GM19468 (cell line): ENCODE measurements at regions not wholly inside any gene's neighbourhood (a gene's known extent, or its start where the extent isn't known, plus 50 kb on each side); places are given as distances from the start of the nearest gene placed in this dataset.
"Not testable (repeated sequence)": the region's sequence is repeated elsewhere in the genome, so short reads cannot be mapped to it uniquely, and the experiment has no call there.

Source experiments
- ATAC-seq: cut with Tn5 transposase; IDR thresholded peaks from one replicate; pipeline ENCODE4 v1.9.1; 2021; ENCODE audit warnings: mild to moderate bottlenecking, moderate library complexity, moderate number of reproducible peaks; ENCODE audit not compliant: unreplicated experiment; ENCODE audit errors: extremely low read depth

- ATAC-seq = no peak
Observed at GRCh38 chr15:62307551-62307950, 142.5 kb upstream of the C2CD4B start.

- no peak for ATAC-seq
Observed at GRCh38 chr15:62316413-62317060, 151.5 kb upstream of the C2CD4B start.

DNA sequence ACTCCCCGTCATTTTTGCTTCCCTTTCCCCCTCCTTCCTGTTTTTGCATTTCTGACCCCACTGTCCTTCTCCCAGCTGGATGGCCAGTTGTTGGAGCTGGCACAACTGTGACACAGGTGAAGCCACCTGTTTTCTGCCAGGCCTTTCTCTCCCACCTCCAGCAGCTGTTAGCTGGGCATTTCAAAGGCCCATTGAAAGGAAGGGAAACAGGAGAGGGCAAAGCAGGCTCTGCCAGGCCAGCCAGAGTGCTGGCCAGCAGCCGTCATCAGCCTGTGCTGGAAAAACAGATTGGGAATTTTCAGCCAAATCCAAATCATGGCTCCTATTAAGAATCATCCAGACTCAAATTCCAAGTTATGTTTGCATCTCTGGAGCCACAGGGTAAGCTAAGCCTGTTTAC lies 155.2 kb upstream of the C2CD4B start:
- no peak for ATAC-seq

DNA sequence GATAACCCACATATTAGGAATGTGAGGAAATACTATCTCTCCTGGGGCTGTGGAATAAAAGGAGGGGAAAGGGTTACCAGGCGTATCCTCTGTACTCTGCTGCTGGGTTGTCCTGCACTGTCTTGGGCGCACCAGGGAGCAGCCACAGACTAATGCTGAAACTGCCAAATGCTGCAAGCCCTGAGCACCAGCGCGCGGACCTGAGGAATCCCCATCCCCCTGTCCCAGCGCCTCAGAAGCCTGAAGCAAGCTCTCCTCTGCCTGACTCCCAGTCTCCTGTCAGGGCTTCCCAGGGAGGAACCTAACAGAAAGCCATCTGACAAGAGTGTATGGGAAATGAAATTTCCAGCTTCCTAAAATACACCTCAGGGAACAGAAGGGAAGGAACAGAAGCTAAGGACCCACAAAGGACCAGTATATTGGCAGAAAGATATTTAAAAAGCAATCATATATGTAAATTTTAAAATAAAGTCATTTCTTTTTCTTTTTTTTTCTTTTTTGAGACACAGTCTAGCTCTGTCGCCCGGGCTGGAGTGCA lies 158.3 kb upstream of the C2CD4B start:
- no peak for ATAC-seq

GRCh38 chr15:62324382-62324781 lies 159.3 kb upstream of the C2CD4B start:
- no peak for ATAC-seq

DNA sequence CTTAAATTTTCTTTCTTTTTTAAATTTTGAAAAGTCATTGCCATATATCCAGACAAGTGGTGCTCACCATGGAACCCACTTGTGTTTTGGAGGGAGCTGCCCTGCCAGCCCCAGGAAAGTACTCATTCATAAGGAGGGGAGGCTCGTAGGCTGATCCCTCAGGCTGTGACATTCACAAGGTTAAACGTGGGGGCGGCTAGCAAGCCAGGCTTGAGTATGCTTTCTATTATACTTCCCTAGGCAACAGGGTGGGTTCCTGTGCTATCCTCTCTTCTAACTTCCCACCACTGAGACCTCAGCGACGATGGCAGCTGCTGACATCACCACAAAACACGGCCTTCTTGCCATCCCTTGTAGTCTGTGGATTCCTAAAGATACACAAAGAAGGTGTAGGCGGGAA lies 160.5 kb upstream of the C2CD4B start:
- ATAC-seq = no peak

DNA sequence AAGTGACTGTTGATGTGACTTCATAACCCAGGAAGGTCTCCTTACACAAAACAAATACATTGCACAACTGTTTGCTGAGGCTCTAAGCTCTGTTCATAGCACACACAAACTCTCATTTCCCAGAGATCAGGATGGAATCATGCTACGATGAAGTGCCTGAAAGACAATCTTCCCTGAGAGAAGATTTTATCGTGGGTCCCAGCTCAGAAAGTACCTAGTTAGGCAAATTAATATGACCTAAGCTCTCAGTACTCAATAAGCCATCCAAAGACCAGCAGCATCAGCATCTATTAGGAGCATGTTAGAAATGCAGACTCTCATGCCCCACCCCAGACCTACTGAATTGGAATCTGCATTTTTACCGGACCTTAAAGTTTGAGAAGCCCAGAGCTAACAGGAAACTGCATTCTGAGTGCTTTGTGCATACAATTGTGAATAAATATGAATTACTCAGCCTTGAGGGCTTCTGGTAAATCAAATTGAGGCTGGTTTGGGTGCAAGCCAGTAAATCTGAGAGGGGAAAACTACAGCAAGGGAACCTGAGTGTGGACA lies 161.5 kb upstream of the C2CD4B start:
- no peak for ATAC-seq

GRCh38 chr15:62327406-62327805 lies 162.3 kb upstream of the C2CD4B start:
- ATAC-seq = no peak

- ATAC-seq = not testable (repeated sequence)
Observed at GRCh38 chr15:62332472-62332871, 167.4 kb upstream of the C2CD4B start.

DNA sequence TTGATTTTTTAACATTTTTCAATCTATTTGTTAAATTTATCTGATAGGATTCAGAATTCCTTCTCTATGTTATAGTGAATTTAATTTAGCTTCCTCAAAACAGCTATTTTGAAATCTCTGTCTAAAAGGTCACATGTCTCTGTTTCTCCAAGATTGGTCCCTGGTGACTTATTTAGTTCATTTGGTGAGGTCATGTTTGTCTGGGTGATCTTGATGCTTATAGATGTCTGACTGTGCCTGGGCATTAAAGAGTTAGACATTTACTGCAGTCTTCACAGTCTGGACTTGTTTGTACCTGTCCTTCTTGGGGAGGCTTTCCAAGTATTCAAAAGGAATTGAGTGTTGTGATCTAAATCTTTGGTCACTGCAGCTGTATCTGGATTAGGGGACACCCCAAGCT lies 169.5 kb upstream of the C2CD4B start:
- no peak for ATAC-seq

DNA sequence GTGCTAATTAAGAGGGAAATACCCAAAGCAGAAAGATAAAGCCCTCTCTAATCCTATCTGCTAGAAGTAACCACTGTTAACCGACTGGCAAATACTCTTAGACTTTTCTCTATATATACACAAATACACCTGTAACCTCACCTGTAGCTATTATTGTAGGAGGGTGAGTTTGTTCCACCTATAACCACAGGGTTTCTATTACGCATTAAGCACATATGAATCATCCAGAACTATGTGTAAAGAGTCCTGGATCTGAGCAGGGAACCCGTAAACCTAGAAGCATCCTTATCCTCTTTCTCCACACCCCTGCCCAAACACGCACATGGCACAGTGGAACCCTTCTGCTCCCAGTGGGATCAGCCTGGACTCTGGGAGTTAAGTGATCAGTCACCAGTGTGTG lies 172.8 kb upstream of the C2CD4B start:
- no peak for ATAC-seq

DNA sequence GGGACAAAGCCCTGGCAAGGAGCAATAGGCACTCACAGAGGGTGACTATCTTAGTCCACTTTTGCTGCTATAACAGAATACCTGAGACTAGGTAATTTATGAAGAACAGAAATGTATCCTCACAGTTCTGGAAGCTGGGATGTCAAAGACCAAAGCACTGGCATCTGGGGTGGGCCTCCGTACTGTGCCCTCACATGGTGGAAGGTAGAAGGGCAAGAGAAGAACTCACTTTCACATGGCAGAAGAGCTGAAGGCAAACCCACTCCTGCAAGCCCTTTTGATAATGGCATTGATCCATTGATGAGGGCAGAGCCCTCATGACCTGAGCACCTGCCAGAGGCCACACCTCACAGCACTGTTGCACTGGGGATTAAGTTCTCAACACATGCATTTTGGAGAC lies 173.4 kb upstream of the C2CD4B start:
- no peak for ATAC-seq

- no peak for ATAC-seq
Observed at GRCh38 chr15:62342959-62343358, 177.9 kb upstream of the C2CD4B start.

- ATAC-seq = no peak
Observed at GRCh38 chr15:62343397-62343796, 178.3 kb upstream of the C2CD4B start.

DNA sequence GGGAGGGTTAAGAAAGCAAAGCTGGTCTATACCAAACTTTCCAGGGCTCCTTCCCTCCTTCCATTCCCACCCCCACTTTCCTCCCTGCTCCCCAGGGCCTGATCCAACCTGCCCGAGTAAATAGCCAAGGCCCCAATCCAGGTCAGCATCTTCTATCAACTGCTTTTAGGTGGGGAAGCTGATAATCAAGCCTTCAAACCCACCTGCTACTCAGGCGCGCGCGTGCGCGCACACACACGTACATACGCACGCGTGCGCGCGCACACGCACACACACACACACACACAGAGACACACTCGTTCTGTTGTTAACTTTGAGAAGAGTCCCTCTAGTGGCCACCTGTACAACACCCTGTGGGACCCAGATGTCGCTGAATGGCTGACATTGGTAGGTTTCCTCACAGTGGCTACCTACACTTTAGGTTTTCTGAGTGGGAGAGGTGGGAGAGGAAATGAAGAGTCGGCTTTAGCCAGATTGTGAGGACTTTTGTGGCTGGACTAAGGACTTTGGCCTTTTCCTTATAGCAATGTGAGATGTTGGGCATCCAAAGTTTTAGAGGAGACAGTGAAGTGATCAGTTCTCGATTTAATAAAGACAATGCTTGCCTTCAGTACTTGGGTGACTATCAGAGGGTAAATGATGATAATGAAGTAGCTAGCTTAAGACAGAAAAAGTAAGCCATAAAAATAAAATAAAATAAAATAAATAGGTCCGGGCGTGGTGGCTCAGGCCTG lies 179.9 kb upstream of the C2CD4B start:
- no peak for ATAC-seq

DNA sequence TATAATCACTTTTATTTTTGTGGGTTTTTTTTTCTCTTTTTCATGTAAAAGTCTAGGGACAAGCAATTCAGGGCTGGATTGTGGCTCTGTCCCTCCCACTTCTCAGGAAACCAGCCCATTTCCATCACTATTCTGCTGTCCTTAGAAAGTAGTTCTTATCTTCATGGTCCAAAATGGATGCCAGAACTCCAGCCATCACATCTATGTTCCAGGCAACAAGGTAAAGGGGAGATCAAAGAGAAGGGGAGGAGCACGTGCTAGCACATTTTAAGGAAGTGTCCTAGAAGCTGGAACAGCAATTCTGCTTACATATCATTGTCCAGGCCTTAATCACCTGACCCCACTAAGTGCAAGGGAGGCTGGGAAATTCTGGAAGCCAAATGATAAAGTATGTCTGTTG lies 181.1 kb upstream of the C2CD4B start:
- ATAC-seq = no peak

DNA sequence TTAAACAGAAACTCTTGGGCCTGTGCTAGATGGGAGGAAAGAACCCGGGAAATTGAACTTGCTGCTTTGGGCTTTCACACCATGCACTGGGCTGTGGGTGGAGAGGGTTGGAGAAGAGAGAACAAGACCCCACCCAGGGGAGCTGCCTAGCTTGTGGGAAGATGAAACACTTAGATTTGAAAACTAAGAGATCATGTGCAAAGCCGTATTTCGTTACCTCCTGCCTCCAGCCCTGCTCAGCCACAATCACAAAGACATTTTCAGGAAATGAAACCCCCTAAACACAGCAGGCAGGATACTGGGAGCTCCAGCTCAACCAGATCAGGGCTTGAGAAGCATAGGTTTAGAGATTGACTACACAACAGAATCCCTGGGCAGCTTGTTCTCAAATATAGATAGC lies 183.0 kb upstream of the C2CD4B start:
- no peak for ATAC-seq

DNA sequence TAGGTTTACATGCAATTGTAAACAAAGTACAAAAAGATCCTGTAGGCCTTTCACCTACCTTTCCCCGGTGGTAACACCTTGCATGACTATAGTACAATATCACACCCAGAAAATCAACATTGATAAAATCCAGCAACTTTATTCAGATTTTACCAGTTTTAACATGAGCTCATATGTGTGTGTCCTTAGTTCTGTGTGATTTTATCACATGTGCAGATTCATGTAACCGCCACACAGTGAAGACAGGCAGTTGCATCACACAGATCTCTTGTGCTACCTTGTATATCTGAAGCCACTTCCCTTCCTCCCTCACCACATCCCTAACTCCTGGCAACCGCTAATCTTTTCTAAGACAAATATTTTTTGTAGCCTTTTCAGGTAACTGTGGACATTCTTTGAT lies 183.5 kb upstream of the C2CD4B start:
- ATAC-seq = no peak

- ATAC-seq = no peak
Observed at GRCh38 chr15:62352817-62353216, 187.7 kb upstream of the C2CD4B start.

GRCh38 chr15:62357431-62357830 lies 192.3 kb upstream of the C2CD4B start:
- ATAC-seq = no peak

DNA sequence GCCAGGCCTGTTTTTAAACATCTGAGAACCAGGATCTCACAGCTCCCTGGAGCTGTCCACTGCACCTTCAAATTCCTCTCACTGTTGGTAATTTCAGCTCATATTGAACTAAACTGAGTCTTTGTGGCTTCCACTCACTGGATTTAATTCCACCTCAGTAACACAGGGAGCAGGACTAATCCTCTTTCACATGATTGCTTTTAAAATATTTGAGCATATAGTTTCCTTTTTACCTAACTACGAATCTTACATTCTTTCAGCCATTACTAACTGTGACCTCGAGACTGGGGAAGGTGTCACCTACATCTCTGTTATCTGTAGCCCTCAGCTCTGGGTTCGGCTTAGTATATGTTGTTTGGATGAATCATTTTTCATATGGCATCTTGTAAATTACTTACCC lies 194.3 kb upstream of the C2CD4B start:
- no peak for ATAC-seq
